Activated CD4-positive, alpha-beta T cell treated with anti-CD3 and anti-CD28 coated beads, Interleukin-2, Interleukin-4, amounts not matched to agents 100 ng/mL and 50 ng/mL, durations not matched to agents 16 hours and 8 hours (primary cell): ENCODE measurements at regions not wholly inside any gene's neighbourhood (a gene's known extent, or its start where the extent isn't known, plus 50 kb on each side); places are given as distances from the start of the nearest gene placed in this dataset.
A peak's percentile ranks its signal among the peaks of the same experiment; 100 is the strongest.
"Not testable (repeated sequence)": the region's sequence is repeated elsewhere in the genome, so short reads cannot be mapped to it uniquely, and the experiment has no call there.

Experiments
- DNase-seq: peaks from one replicate; pipeline ENCODE4 v3.0.0-alpha.2; 2020; ENCODE audit warnings: low spot score

DNA sequence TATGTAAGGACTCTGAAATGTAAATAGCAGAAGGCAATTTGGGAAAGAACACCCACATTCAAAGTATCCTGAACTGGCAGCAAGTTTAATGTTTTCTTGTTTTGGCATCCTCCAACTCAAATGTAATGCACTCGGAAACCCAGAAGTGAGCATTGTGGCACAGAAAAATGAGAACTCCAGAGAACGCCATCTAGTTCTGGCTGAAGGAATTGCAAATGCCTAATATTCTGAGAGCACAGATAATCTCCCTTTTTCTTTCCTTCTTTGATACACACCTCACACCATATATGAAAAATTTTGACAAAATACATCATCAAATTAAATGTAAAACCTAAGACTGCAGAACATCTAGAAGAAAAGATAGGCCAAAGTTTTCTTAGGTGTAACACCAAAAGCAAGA is 52.1 kb downstream of the PWWP3B start:
- DNase-seq: no peak

DNA sequence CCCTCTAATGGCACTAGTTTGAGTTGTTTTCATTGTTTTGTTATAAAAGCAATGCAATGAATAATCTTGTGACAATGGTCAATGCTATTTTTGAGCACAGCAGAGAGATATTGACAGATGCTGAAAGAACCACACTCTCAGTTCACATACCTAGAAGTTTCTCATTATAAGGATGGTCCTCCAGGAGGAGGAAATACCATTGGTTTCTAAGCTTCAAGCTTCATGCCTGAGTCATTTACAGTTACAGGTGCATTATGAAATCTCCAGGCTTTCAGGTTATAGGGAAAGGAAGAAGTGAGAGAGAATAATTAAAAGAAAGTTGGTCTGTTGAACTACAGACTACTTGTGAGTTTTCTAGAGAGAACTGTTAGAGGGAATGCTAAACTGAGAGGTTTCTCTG is 75.3 kb downstream of the PWWP3B start:
- no peak for DNase-seq

DNA sequence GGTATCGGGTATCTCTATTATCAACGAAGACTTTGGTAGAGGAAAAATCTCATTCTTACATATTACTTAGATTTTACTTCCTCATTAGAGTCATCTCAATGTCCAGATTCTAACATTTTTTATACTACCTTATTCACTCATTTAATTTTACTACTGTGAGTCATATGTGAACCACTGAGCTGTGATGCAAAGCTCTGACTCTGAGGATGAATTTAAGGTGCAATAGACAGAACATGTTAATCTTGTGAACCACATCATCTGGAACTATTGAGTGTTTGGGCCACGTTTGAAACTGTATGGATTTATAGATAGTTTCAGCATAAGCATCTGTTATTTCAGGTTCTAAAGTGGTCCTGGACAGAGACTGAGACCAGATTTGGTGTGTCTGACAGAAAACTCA is 78.4 kb downstream of the PWWP3B start:
- no peak for DNase-seq

DNA sequence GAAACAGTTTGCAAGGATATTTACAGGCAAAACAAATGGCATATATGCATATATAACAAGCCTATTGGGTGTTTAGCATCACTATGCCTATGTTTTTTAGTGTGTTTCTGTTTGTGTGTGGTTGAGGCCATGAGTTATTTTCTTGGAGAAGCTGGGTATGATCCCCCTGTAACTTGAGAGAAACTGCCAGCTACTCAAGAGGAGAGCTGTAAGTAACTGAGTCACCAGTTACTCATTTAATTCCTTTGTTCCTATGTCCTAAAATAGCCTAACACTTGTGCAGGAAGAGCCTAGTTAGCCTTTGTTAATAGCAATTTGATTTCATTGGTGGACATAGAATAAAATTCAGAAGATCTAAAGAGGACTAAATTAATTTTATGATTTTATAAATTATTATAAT is 79.1 kb downstream of the PWWP3B start:
- DNase-seq: no peak

DNA sequence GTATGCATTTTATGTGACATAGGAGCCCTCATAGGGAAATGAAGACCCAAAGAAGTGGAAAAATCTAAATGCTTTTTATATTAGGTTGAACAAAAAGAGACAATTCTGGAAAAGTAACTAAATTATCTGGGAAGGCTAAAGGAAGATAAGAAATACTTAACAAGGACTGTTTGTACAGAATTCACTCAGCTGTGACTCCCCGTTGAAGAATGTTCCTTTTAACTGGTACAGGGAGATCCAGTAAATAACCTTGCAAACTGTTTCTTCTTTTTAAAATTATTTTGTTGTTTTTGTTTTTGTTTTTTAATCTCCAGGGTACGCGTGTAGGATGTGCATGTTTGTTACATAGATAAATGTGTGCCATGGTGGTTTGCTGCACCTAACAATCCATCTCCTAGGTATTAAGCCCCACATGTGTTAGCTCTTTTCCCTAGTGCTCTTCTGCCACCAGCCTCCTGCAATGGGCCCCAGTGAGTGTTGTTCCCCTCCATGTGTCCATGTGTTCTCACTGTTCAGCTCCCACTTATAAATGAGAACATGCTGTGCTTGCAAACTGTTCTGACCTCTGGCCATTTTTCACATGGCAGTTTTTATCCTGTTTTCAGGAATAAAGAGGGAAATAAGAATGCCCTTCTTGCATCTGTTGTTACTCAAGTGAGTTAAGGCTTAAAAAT is 81.7 kb downstream of the PWWP3B start:
- DNase-seq: no peak

DNA sequence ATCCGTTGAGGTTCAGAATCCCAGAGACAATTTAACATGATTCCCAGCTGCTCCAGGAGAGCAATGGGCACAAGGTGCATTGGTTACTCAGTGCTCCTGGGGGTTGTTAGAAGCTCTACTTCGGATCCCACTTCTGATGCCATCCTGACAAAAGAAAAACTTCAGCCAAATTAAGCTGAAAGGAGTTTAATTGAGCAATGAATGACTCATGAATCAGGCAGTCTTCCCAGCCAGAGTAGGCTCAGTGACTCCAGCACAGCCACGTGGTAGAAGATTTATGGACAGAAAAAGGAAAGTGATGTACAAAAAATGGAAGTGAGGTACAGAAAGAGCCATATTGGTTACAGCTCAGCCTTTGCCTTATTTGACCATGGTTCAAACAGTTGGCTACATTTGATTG is 95.7 kb downstream of the PWWP3B start:
- DNase-seq: no peak

DNA sequence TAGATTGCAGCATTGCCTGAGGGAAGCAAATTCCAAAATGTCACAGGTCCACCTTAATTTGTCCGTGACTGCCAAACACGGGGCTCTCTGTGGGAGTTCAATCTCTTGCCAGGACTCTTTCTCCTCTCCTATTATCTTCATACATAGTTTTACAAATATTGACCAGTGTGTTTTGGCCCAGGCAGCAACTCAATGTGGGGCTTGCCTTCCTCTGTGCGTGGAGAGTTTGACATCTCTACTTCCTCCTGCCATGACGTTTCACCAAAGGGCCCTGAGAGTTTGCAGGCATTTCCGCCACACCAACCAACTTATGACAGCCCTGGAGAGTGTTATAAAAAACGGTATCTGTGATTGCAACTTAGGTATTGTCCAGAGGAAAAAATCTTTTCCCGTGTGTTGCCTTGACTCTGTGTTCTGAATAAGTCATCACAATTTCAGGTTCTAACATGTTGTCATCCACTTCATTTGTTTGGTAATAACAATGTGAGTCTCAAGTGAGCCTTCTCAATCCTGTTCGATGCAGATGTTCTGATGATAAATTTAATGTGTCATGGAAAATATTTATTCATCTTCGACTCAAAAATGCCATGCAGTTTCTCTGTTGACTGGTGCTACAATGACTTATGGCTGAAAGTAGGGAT is 106.0 kb downstream of the PWWP3B start:
- DNase-seq: not testable (repeated sequence)

DNA sequence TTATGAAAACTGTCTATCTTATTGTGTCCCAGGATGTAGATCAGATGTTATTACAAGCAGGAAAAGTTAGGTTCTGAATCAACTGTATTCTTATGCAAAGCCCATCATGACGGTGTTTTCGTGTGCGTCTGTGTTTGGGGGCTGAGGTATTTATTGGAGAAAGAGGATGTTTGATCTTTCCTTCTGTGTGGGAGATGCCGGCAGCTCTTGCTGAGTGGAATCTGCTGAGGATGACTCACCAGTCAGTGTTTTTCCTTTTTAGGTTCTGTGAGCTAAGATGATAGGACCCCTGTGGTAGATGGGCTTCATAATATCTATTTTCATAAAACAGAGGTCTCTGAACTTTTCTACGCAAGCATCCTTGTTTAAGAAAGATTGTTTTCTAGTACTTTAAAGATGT is 107.1 kb downstream of the PWWP3B start:
- DNase-seq: not testable (repeated sequence)

DNA sequence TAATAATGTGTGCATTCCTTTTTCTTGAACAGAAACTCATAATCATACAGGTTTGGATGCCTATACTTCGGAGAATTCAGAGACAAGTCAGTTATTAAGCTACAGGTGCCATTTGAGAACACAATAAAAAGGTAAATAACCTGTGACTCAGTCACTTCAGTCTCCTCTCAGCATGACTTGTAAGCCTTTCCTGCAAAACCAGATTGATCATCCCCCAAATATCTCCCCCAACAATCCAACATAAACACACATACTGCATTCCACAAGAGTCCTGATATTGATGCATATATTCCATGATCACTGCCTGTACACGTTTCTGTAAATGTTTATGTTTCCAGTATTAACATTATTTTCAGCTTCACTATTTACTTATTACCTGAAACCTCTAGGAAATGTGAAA is 110.8 kb downstream of the PWWP3B start:
- no peak for DNase-seq

DNA sequence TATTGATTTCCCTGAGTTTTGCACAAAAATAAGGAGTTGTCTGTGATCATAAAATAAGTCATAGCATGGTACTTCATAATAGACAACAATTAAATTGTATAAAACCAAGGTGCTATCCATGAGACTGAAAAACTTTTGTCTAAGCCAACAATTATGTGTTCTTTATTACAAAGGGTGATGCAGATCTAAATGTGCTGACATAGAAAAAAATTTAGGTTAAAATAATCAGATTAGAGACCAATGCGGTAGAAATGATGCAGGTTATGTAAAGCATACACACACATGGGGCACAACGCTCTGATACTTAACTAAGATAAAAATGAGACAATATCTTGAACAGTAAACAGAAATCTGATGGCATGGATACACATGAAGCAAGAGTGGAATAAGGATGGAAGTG is 113.3 kb downstream of the PWWP3B start:
- DNase-seq: no peak

DNA sequence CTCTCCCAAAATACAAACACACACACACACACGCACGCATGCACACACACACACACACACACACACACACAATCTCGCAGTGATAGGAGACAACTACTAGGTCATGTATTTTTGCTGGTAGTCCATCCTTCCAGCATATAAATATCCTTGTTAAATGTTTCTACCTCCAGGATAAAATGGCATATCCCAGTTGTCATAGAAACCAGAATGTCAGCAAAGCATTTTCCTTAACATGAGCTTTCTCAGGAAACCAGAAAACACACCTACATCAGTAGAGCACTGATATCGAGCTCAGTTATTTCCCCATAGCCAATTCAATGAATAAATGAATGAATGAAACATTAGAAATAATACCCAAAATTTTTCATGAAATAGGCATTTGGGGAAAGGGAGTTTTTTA is 115.7 kb downstream of the PWWP3B start:
- DNase-seq: no peak

DNA sequence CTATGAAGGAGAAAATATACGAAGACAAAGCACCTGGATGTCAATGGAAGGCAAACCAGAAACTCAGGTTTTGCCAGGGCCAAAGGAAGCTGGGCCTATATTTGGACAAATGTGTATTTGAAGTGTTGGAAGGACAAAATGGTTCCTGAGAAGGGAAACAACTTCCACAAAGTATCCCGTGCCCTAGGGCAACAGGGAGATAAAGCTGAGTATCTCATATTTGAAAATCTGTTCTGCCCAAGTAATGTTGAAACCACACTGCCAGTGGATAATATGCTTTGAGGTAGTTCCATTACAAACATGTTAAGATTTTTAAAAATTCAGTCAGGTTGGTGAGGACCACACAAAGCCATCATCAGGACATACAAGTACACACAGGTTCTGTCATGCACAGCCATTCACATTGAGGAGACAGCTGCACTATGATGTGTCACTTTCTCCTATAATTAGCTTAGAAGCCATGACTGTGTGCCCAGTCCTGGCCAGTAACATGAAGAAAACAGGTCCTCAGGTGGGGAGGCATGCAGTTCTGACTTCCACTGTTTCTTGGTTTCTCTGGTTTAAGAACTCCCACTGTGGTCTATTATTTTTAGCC is 116.4 kb downstream of the PWWP3B start:
- no peak for DNase-seq

DNA sequence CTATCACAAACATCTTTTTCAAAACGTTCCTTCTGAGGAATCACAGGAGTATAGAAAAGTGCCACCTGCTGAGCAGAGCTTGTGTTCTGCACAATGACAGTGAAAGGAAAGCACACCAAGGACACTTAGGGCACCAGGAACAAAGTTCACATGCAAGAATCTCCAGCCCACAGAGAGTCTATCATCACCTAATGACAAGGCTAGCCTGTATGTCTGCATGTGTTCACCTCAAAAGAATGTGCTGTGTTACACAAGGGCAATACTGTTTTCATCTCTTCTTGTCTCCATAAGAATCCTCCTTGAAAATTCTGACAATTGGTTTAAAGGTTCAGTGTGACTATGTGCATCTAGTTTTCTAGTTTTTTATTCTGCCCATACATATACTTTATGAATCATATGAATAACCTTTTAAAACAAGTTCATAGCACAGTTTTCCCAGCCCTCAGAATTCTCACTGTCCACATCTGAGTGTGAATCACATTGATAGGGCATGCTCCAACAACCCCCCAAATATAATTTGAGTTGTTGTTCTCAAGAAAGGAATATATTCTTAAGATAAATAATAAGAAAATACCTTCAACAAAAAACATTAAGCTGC is 118.0 kb downstream of the PWWP3B start:
- no peak for DNase-seq

DNA sequence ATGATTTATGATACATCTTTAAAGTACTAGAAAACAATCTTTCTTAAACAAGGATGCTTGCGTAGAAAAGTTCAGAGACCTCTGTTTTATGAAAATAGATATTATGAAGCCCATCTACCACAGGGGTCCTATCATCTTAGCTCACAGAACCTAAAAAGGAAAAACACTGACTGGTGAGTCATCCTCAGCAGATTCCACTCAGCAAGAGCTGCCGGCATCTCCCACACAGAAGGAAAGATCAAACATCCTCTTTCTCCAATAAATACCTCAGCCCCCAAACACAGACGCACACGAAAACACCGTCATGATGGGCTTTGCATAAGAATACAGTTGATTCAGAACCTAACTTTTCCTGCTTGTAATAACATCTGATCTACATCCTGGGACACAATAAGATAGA is 122.7 kb downstream of the PWWP3B start:
- DNase-seq: not testable (repeated sequence)

DNA sequence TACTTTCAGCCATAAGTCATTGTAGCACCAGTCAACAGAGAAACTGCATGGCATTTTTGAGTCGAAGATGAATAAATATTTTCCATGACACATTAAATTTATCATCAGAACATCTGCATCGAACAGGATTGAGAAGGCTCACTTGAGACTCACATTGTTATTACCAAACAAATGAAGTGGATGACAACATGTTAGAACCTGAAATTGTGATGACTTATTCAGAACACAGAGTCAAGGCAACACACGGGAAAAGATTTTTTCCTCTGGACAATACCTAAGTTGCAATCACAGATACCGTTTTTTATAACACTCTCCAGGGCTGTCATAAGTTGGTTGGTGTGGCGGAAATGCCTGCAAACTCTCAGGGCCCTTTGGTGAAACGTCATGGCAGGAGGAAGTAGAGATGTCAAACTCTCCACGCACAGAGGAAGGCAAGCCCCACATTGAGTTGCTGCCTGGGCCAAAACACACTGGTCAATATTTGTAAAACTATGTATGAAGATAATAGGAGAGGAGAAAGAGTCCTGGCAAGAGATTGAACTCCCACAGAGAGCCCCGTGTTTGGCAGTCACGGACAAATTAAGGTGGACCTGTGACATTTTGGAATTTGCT is 123.8 kb downstream of the PWWP3B start:
- DNase-seq: not testable (repeated sequence)

DNA sequence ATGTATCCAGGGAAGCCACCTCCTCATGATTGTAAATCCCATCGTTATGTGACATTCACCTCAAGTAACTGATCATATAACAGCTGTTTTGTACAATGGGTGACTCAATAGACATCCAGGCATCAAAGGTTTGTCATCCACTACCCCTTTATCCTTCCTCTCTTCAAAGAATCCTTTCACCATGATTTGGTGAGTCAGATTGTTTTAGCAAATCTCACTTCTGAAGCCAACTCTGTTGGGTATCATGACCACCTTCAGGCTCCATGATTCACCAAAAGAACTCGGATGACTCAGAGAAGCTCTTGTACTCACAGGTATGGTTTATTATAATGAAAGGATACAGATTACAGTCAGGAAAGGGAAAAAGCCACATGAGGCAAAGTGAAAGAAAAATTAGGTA is 132.1 kb downstream of the PWWP3B start:
- DNase-seq: peak; percentile 1

DNA sequence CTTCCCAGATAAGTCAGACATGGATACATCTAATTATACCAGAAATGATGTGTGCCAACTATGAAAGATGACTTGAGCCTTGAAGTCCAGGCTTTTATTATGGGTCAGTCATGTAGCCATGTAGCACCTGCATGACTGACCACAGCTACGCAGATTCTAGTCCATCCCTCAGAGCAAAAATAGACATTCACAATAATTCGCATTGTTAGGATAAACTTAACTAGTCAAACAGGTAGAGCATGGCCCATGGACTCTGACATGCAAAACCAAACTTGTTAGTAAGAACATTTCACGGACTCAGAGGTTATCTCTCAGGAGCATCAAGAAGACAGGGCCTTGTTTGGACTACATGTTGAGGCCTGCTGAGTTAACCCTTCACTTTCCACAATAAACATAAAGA is 132.6 kb downstream of the PWWP3B start:
- no peak for DNase-seq

DNA sequence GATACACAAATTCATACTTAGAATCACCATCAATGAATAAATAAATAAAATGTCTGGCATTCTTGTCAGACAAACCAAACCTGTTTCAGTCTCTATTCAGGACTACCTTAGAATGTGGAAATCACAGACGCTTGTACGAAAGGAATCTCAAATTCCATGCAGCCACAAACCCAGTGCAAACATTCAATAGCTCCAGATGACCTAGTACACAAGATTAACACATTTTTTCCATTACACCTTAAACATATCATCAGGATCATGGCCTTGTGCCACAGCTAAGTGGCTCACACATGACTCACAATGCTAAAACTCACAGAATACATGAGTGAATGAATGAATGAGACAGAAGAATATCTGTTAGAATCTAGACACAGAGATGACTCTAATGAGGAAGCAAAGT is 134.2 kb downstream of the PWWP3B start:
- DNase-seq: no peak

DNA sequence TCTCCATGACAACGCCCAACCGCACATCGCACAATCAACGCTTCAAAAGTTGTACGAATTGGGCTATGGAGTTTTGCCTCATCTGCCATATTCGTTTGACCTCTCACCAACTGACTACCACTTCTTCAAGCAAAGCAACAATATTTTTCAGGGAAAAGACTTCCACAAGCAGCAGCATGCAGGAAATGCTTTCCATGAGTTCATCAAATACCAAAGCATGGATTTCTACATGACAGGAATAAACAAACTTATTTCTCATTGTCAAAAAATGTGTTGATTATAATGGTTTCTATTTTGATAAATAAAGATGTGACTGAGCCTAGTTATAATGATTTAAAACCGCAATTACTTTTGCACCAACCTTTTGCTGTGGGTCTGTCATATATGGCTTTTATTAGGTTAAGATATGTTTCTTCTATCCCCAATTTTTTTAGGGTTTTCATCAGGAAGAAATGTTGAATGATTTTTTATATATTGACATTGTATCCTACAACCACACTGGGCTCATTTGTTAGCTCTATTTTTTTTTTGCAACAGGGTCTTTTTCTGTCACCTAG is 138.4 kb downstream of the PWWP3B start:
- DNase-seq: no peak

DNA sequence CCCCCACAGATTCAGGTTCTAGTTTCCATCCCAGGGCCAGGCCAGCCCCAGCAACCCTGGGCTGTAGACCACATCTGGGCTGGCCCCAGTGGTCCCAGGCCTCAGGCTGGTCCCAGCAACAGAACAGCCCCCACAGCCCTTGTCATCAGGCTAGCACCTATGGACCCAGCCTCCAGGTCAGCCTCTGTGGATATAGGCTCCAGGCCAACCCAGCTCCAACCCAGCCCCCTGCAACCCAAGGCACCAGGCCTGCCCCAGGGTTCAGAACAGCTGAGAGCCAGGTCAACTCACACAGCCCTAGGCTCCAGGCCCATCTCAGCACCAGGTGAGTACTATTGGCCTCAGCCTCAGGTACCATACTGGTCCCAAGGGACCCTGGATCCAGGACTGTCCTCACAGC is 155.3 kb downstream of the PWWP3B start:
- DNase-seq: no peak

DNA sequence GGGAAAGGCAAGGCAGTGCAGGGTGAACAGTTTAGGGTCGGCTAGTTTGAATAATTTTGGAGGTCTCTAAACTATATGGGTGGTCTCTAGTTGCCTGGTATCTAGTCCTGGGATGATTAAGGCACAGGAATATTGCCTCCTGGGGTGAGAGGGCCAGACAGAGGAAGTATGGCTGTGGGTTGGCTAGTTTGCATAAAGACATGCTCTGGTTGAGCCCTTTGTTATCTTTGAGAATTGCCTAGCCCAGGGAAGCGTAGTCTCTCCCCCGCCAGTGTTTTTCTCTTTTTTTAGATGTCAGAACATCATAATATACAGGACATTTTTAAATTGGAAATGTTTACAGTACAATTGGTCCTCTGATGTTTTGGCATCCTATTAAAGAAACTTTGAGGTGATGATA is 163.5 kb downstream of the PWWP3B start:
- DNase-seq: no peak

DNA sequence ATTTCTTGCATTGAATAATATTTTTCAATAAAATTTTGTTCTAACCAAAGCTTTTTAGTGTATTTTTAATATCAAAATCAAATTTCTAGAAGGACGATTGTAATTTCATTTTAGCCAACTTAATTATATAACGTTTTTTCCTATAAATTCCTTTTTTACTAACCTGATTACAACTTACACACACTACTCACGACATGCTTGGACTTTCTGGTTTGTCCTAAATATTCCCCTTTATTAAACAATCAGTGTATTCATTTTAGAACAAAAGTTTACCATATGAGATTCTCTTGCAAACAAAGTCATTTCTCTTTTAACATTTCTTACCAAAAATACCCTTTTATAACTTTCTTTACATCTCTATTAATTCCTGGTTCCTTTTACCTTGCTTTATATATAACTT is 173.7 kb downstream of the PWWP3B start:
- no peak for DNase-seq

DNA sequence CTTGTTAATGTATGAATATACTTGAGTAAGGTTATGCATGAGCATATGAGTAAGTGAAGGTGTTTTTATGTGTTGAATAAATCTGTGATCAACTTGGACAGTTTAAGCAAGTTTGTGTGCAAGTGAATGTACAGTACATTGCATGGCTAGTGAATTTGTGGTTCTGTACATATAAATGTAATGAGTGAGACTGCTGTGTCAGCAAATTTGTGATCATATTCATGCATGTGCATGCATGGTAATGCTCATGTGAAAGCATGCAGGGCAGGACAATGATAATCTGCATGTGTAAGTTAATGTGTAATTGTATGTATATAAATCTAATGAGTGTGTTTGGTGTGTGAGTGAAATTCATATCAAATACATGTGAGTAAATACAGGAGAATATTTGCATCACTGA is 188.5 kb downstream of the PWWP3B start:
- DNase-seq: no peak
